Panc1 (cell line): ENCODE measurements at regions not wholly inside any gene's neighbourhood (a gene's known extent, or its start where the extent isn't known, plus 50 kb on each side); places are given as distances from the start of the nearest gene placed in this dataset.
A peak's percentile ranks its signal among the peaks of the same experiment; 100 is the strongest.

Experiments
- ATAC-seq: fragments of 200-7000 bp; cut with Tn5 transposase; 2 replicates; pipeline ENCODE4 v1.9.1; 2020; ENCODE audit warnings: mild to moderate bottlenecking, moderate library complexity
- BruUV-seq: library from RNA; stranded (reverse); fragments of 400-500 nt; replicated peaks from 2 replicates; lab custom pipeline; 2021; lab: Mats Ljungman, UMichigan
- CTCF ChIA-PET: fragments of 300-600 bp; sonication (Branson Sonifier 250); formaldehyde crosslinking; loops from one replicate; lab custom pipeline; 2022; ENCODE audit warnings: antibody characterized with exemption; lab: Charles Lee
- POLR2A ChIA-PET: fragments of 300-600 bp; sonication (Branson Sonifier 250); formaldehyde crosslinking; loops from one replicate; lab custom pipeline; 2022; ENCODE audit warnings: antibody characterized with exemption; lab: Charles Lee
- DNase-seq: peaks from one replicate; pipeline ENCODE4 v3.0.0-alpha.2; 2010; ENCODE audit warnings: low read depth, low spot score
- H3K27ac ChIP-seq: 2 replicates; pipeline ENCODE4 v1.5.1; 2011; ENCODE audit warnings: mild to moderate bottlenecking, low read length, inconsistent platforms
- H3K27me3 ChIP-seq: fragments of 200-500 bp; sonication (Bioruptor generic); 2 replicates; pipeline ENCODE4 v1.6.0; 2014; ENCODE audit warnings: low read length, inconsistent platforms; ENCODE audit not compliant: control insufficient read depth, insufficient read depth
- H3K36me3 ChIP-seq: fragments of 200-500 bp; sonication (Bioruptor generic); 2 replicates; pipeline ENCODE4 v1.5.1; 2014; ENCODE audit warnings: inconsistent platforms, mild to moderate bottlenecking, low read length, moderate library complexity; ENCODE audit not compliant: control insufficient read depth, insufficient read depth
- H3K4me1 ChIP-seq: 2 replicates; pipeline ENCODE4 v1.5.1; 2011; ENCODE audit warnings: inconsistent platforms, mild to moderate bottlenecking, low read length, moderate library complexity; ENCODE audit not compliant: control insufficient read depth, insufficient read depth
- H3K4me3 ChIP-seq, 2 experiments: 2 replicates each; pipeline ENCODE4 v1.5.1; 2011 to 2012; ENCODE audit warnings: low read depth in 2 of 2, low read length in 2 of 2, mild to moderate bottlenecking in 2 of 2, inconsistent platforms in 1 of 2, moderate library complexity in 1 of 2
- H3K9me3 ChIP-seq: fragments of 200-500 bp; sonication (Bioruptor generic); 2 replicates; pipeline ENCODE4 v1.5.1; 2014; ENCODE audit warnings: low read depth, mild to moderate bottlenecking, inconsistent platforms, low read length, moderate library complexity; ENCODE audit not compliant: control insufficient read depth, insufficient read depth
- CTCF ChIP-seq: fragments of 450-650 bp; IDR thresholded peaks from 2 replicates; pipeline ENCODE4 v1.5.1; 2017; ENCODE audit warnings: mild to moderate bottlenecking
- POLR2AphosphoS5 ChIP-seq: IDR thresholded peaks from 2 replicates; pipeline ENCODE4 v1.6.1; 2012; ENCODE audit warnings: mild to moderate bottlenecking, low read depth, low read length, moderate library complexity
- REST ChIP-seq, 2 experiments: IDR thresholded peaks; 2 replicates each; pipeline ENCODE4 v1.6.1; 2011 to 2012; ENCODE audit warnings: low read depth in 2 of 2, control low read depth in 1 of 2, low read length in 1 of 2, mild to moderate bottlenecking in 1 of 2, moderate library complexity in 1 of 2; ENCODE audit not compliant: insufficient read depth in 1 of 2
- SIN3A ChIP-seq: IDR thresholded peaks from 2 replicates; pipeline ENCODE4 v1.6.1; 2012; ENCODE audit warnings: low read depth, mild to moderate bottlenecking, low read length, moderate library complexity, borderline replicate concordance; ENCODE audit not compliant: insufficient read depth
- TCF7L2 ChIP-seq: IDR thresholded peaks from 2 replicates; pipeline ENCODE4 v1.6.1; 2011; ENCODE audit warnings: mild to moderate bottlenecking, low read depth, low read length, inconsistent platforms
- in situ Hi-C: cut with HindIII; loops from 2 replicates; pipeline ENCODE4 v1.10.0; 2016; ENCODE audit warnings: low sequenced_read_pairs, low pct_unique_long_range_greater_than_20kb
- intact Hi-C: fragments of 100-400 bp; cut with micrococcal nuclease; formaldehyde crosslinking; loops from one replicate; pipeline ENCODE4 v1.10.0; 2022; ENCODE audit not compliant: unreplicated experiment

- POLR2A ChIA-PET: no interaction called here
- no TSS peak for BruUV-seq
Measured at GRCh38 chr12:127374447-127374846, 892.5 kb upstream of the TMEM132C start.

GRCh38 chr12:127381043-127381668 is 885.8 kb upstream of the TMEM132C start:
- in situ Hi-C loops: no loop called here
- Histone ChIP-seq H3K27ac (no peak overlapping the region), H3K4me1 (no peaks in the 10 kb centered on the region), H3K27me3 (no peaks in the 10 kb centered on the region), H3K9me3 (no peaks in the 10 kb centered on the region), H3K4me3 (peak overlapping the region in 1 of 2 experiments; percentile 19; a peak in 1 of 4 replicates), H3K36me3 (no peaks in the 10 kb centered on the region)
- intact Hi-C loops: loop anchor here (5.0 kb wide), 2 partner anchors 274 to 1314 kb away; no protein-coding TSS in a partner anchor
- ChIA-PET POLR2A (no interaction called here), CTCF (no interaction called here)
- no TSS peak for BruUV-seq
- ATAC-seq: peak; percentile 92
- TF ChIP-seq CTCF (peak; percentile 93), SIN3A (no peak)
- DNase-seq: no peak

More at GRCh38 chr12:127374447-127374846, 892.5 kb upstream of the TMEM132C start:
- no peaks in the 10 kb centered on the region for H3K27me3 ChIP-seq
- H3K9me3 ChIP-seq: no peaks in the 10 kb centered on the region
- intact Hi-C loops (no loop called here), in situ Hi-C loops (no loop called here)
- DNase-seq: no peak
- no peaks in the 10 kb centered on the region for H3K4me1 ChIP-seq
- H3K36me3 ChIP-seq: no peaks in the 10 kb centered on the region
- ATAC-seq: no peak
- TF ChIP-seq TCF7L2 (no peak), REST (IDR thresholded peaks at IDR 0.05; ENCODE audit: insufficient read depth in 1 of 2, low read depth in 2 of 2, low read length in 1 of 2) (no peak), SIN3A (no peak), POLR2AphosphoS5 (no peak), CTCF (no peak)
- no peak overlapping the region for H3K27ac ChIP-seq
- CTCF ChIA-PET: no interaction called here
- H3K4me3 ChIP-seq: no peak overlapping the region
